HuH-7 (cell line): ENCODE measurements at regions not wholly inside any gene's neighbourhood (a gene's known extent, or its start where the extent isn't known, plus 50 kb on each side); places are given as distances from the start of the nearest gene placed in this dataset.
A peak's percentile ranks its signal among the peaks of the same experiment; 100 is the strongest.
"Not testable (repeated sequence)": the region's sequence is repeated elsewhere in the genome, so short reads cannot be mapped to it uniquely, and the experiment has no call there.

ENCODE experiments used
- DNase-seq: peaks from one replicate; pipeline ENCODE4 v3.0.0; 2011; ENCODE audit warnings: low spot score

- DNase-seq: no peak
Observed at GRCh38 chr6:111925296-111925695, 52.0 kb upstream of the FYN start.

GRCh38 chr6:111926731-111927302 lies 53.6 kb upstream of the FYN start:
- no peak for DNase-seq

GRCh38 chr6:111927321-111927720 lies 54.1 kb upstream of the FYN start:
- DNase-seq: no peak

GRCh38 chr6:111928139-111928538 lies 54.9 kb upstream of the FYN start:
- no peak for DNase-seq

GRCh38 chr6:111934611-111935010 lies 61.4 kb upstream of the FYN start:
- not testable (repeated sequence) for DNase-seq

GRCh38 chr6:111936718-111937117 lies 63.5 kb upstream of the FYN start:
- no peak for DNase-seq

- no peak for DNase-seq
Observed at GRCh38 chr6:111938710-111939109, 65.5 kb upstream of the FYN start.

- DNase-seq: no peak
Observed at GRCh38 chr6:111939902-111940301, 66.7 kb upstream of the FYN start.

GRCh38 chr6:111940801-111941200 lies 67.5 kb upstream of the FYN start:
- no peak for DNase-seq

GRCh38 chr6:111941686-111942330 lies 68.6 kb upstream of the FYN start:
- no peak for DNase-seq

- DNase-seq: no peak
Observed at GRCh38 chr6:111942561-111942960, 69.3 kb upstream of the FYN start.

- DNase-seq: no peak
Observed at GRCh38 chr6:111943266-111943665, 70.0 kb upstream of the FYN start.

- DNase-seq: no peak
Observed at GRCh38 chr6:111943726-111944125, 70.5 kb upstream of the FYN start.

- DNase-seq: no peak
Observed at GRCh38 chr6:111944541-111944940, 71.3 kb upstream of the FYN start.

GRCh38 chr6:111949546-111949945 lies 76.3 kb upstream of the FYN start:
- no peak for DNase-seq

- DNase-seq: not testable (repeated sequence)
Observed at GRCh38 chr6:111949984-111950383, 76.7 kb upstream of the FYN start.

GRCh38 chr6:111950661-111951496 lies 77.6 kb upstream of the FYN start:
- DNase-seq: no peak

GRCh38 chr6:111951497-111952085 lies 78.3 kb upstream of the FYN start:
- DNase-seq: no peak

- DNase-seq: no peak
Observed at GRCh38 chr6:111952274-111952673, 79.0 kb upstream of the FYN start.

- DNase-seq: no peak
Observed at GRCh38 chr6:111952821-111953540, 79.7 kb upstream of the FYN start.

GRCh38 chr6:111956098-111956497 lies 82.8 kb upstream of the FYN start:
- DNase-seq: no peak

- peak; percentile 62 for DNase-seq
Observed at GRCh38 chr6:111957623-111958315, 84.5 kb upstream of the FYN start.
